PC-9 (cell line): ENCODE measurements at regions not wholly inside any gene's neighbourhood (a gene's known extent, or its start where the extent isn't known, plus 50 kb on each side); places are given as distances from the start of the nearest gene placed in this dataset.

ENCODE experiments used
- CTCF ChIP-seq: fragments of 200-600 bp; sonication (generic); conservative IDR thresholded peaks from 2 replicates; pipeline ENCODE4 v1.6.1; 2017; ENCODE audit warnings: mixed run types, antibody characterized with exemption, mild to moderate bottlenecking, moderate library complexity
- EZH2 ChIP-seq: fragments of 200-600 bp; sonication (generic); IDR thresholded peaks from 2 replicates; pipeline ENCODE4 v1.8.0; 2017; ENCODE audit warnings: antibody characterized with exemption, low read depth

GRCh38 chr7:53518319-53518718 is 482.9 kb downstream of the POM121L12 start:
- TF ChIP-seq CTCF = no peak
- TF ChIP-seq EZH2 = no peak
